CD4-positive, alpha-beta T cell treated with Interleukin-4 for 4 hours (primary cell): ENCODE measurements at regions not wholly inside any gene's neighbourhood (a gene's known extent, or its start where the extent isn't known, plus 50 kb on each side); places are given as distances from the start of the nearest gene placed in this dataset.
"Not testable (repeated sequence)": the region's sequence is repeated elsewhere in the genome, so short reads cannot be mapped to it uniquely, and the experiment has no call there.

Source experiments
- DNase-seq: peaks from one replicate; pipeline ENCODE4 v3.0.0-alpha.2; 2020

DNA sequence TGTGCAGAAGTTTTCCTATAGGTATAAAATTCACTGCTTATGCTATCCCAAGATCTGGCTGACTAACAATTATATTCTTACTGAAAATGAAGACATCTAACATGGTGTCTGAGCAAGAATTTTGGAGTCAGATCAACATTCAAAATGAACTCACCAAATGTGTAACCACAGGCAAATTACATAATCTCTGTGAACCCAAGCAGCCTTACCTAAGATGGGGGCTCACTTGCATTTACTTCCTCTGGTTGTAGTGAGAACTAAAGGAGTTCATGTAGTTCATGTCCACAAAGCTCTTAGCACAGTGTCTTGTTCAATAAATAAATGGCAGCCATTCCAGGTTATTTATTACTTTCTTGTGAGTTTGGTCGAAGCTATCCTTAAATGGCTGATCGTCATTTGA lies 163.9 kb upstream of the LCORL start:
- no peak for DNase-seq

DNA sequence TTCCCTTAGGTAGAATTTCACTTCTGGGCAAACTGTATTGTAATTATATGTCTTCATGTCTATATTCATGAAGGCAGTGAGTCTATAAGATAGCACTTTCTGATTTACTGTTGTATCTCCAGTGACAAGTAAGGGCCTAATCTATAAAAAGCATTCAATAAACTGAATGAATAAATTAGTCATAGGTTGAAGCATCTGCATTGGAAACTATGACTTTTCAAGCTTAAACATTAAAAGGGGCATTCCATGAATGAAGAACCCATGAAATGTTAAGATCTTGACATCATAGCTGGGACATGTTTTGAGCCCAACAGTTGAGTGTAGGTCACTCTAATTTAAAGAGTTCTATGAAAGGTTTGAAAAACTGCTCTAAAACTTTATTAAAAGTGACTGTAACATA lies 159.3 kb upstream of the LCORL start:
- DNase-seq = no peak

- no peak for DNase-seq
Measured at GRCh38 chr4:18180122-18180521, 158.6 kb upstream of the LCORL start.

GRCh38 chr4:18171896-18172295 lies 150.3 kb upstream of the LCORL start:
- no peak for DNase-seq

DNA sequence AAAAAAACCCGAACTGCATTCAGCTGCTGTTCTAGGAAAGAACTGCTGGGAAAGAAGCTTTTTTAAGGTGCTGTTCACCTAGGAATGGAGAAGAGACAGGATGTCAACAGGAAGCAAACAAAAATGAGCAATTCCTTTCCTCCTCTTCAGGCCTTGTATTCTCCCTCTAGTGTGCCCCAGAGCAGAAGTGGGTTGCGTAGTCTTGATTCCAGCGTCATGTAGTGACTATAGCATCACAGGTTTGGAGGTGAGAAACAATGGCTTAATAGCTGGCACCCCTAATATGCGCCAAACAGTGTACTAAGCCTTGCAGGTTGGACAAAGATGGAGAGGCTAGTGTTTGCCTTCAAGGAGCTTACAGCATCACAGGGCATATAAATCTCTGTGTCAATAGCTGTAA lies 146.3 kb upstream of the LCORL start:
- DNase-seq = no peak

DNA sequence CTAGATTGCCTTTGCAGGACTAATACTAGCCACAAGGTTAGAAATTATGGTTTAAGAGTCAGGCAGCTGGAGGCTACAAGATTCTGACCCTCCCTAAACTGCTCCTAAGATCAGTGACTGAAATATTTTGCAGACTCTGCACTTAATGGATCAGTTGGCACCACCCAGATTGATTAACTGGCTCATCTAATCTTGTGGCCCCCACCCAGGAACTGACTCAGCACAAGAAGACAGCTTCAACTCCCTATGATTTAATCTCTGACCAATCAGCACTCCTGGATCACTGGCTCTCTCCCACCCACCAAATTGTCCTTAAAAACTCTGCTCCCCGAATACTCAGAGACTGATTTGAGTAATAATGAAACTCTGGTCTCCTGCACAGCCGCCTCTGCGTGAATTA lies 145.4 kb upstream of the LCORL start:
- no peak for DNase-seq

- DNase-seq = no peak
Measured at GRCh38 chr4:18162453-18162852, 140.9 kb upstream of the LCORL start.

GRCh38 chr4:18159117-18159912 lies 137.8 kb upstream of the LCORL start:
- not testable (repeated sequence) for DNase-seq

DNA sequence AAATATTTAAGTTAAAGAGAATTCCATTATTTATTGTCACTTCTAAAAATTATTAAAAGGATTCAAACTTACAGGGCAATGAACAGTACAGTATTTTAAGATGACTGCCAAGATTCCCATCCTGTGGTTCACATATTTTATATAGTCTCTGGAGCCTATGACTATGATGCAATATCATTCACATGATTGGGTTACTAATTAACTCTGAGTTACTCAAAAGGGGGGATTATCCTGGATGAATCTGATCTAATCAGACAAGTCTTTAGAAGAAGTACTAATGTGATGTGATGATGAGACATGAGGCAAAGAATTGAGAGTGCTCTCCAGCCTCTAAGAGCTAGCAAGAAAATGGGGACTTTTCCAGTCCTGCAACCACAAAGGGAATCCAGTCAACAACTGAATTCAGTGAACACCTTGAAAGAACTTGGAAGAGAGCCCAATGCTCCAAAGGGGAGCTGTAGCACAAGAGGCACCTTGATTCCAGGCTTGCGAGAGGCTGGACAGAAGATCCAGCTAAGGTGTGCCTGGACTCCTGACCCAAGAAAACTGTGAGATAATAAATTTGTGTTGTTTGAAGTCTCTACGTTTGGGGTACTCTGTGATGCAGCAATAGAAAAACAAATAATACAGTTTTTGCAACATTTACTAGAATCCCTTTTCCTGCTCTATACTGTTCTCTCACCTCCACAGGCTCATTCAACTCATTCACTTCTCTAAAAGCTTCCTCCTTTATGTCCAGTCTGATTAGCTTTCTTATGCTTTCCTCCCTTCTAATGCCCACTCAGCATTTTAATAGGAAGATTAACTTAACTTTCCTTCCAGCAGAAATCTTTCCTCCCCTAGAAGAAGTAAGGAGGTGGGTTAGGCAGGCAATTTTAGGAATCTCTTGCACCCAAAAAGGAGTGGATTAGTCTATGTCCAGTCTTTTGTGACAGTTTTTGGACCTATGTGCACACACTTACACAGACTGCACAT lies 133.8 kb upstream of the LCORL start:
- no peak for DNase-seq

GRCh38 chr4:18138076-18138665 lies 116.6 kb upstream of the LCORL start:
- no peak for DNase-seq

DNA sequence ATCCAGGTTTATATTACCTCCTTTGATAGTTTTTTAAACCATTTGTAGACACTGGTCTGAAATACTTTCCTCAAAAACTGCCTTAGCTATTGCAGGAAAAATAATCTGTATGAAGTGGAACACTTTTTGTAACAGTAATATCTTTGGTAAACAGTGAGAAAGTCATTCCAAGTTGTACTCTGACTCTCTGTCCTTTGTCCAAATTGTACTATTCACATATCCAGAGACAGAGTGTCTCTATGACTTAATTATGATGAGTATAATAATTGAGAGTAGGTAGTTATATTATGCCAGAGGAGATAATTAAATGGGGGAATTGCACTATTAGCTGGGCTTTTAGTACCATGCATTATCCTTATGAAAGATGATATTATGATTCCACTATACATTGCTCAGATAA lies 112.6 kb upstream of the LCORL start:
- no peak for DNase-seq

DNA sequence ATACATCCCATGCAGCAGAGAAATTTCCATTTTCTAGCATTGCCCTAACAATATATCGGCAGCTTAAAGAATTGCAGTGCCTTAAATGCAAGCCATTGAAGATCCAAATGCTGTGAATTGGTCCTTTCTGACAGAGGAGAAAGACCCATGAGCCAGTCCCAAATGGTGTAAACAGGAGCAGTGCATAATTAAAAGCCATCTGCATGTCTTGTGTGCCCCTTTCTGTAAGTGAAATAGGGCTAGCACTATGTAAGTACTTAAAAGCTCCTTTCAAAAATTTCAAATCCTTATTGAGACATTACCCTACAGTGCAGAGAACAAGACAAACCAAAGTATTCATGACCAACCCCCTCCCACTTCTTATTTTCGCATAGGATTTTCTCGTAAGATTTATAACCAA lies 108.7 kb upstream of the LCORL start:
- no peak for DNase-seq

GRCh38 chr4:18128241-18128640 lies 106.7 kb upstream of the LCORL start:
- DNase-seq = no peak

DNA sequence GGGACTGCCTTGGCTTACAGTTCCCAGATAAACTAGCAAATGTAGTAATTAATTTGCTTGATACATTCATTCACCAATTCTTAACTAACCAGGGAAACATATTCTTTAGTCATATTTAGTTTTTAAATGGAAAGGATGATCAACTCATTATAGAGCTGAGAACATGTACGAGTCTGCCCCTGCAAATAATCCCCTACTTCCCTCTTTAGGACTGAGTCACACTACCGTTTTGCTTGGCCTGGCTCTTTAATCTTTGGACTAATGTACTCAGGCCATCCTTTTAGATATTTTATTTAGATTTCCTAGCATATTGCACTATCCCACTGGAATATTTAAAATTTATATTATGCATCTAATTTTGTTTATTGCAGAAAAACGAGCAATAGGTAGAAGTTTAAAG lies 105.5 kb upstream of the LCORL start:
- DNase-seq = no peak

DNA sequence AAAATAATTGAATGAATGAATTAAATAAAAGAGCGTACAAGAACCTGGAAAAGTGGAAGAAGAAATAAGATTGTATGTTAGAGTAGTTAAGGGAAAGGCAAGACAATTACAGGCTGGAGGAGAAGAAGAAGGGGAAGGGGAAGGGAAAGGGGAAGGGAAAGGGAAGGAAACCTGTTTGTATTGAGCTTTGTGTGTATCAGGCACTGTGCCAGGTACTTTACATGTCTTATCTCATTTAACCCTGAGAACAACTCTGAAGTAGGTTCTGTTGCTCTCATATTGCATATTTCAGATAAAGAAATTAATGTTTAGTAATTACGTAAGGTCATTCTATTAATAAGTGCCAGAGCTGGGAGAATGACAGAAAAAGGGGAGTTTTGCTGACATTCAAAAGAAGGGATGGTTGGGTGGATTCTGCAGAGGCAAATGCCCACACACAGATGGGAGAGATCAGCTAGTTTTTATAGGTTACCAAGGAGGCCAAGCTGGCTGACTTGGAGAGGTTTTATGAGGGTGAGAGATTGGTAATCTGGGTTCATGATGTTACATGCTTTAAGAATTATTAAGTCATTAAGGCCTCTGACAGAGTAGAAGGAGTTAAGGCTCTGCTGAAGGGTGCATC lies 92.3 kb upstream of the LCORL start:
- no peak for DNase-seq

- no peak for DNase-seq
Measured at GRCh38 chr4:18111081-18111480, 89.5 kb upstream of the LCORL start.

DNA sequence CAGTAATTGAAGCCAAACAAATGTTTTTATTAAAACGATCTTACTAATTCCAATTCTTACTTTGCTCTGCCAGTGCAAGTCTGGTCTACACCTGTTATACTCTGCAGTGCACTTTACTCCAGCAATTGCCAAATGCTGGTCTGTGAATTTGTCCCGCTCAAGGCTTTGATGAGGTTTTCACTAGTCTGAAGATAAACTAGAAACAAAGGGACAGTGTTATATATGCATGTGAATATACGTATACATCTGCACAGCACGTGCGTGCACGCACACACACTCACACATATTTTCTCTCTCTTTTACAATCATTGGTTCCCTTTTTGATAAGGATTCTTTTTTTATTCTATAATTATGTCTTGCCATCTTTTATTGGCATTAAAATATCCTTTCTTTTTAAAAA lies 88.5 kb upstream of the LCORL start:
- no peak for DNase-seq

DNA sequence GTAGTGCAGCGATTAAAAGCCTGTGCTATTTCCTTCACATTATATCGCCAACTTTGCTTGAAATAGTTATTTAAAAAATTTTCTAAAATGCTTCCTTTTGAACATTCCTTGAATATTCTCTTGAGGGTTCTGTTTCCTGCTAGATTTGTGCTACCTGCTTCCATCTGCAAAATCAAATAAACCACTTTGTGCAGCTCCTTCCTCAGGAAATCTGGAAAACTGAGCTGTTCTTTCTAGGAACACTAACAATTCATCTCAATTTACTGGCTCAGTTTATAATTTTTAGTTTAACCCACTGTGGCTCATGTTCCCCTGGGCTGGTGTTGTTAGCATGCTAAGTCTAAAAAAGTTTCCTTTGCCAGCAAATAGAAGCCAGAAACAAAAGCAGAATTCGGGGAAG lies 88.1 kb upstream of the LCORL start:
- DNase-seq = no peak

GRCh38 chr4:18107848-18108528 lies 86.4 kb upstream of the LCORL start:
- DNase-seq = not testable (repeated sequence)

DNA sequence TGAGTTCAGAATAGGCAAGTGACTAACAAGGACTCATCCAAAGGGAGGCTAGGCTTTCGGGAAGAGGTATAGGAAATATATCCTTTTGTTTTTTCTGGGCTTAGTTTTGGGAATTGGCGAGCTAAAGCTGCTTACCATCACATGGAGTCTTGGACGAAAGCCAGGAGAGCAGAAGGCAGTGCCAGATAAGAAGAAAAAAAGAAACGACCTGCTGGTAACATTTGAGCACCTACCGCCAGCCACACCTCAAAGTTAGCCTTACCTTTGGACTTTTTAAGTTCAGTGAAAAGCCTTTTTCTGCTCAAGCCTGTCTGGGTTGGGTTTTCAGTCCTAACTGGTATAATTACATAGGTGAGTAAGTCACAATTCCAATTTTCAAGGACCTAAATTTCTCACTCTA lies 85.1 kb upstream of the LCORL start:
- DNase-seq = no peak

GRCh38 chr4:18105030-18106011 lies 83.8 kb upstream of the LCORL start:
- DNase-seq = no peak
